ENCODE measurements at regions not wholly inside any gene's neighbourhood (a gene's known extent, or its start where the extent isn't known, plus 50 kb on each side); places are given as distances from the start of the nearest gene placed in this dataset.
"Not testable (repeated sequence)": the region's sequence is repeated elsewhere in the genome, so short reads cannot be mapped to it uniquely, and the experiment has no call there.

- H3K4me3 Mint-ChIP-seq, H3K9me3 Mint-ChIP-seq, H3K4me1 Mint-ChIP-seq, H3K27me3 Mint-ChIP-seq, H3K36me3 Mint-ChIP-seq, DNase-seq, H3K27ac Mint-ChIP-seq: not testable (repeated sequence)
Observed at GRCh38 chr9:40592406-40592805, 536.1 kb downstream of the FOXD4L6 start.

- H3K4me1 Mint-ChIP-seq, H3K4me3 Mint-ChIP-seq, H3K27ac Mint-ChIP-seq, H3K27me3 Mint-ChIP-seq, DNase-seq, H3K36me3 Mint-ChIP-seq, H3K9me3 Mint-ChIP-seq: not testable (repeated sequence)
Observed at GRCh38 chr9:40591915-40592314, 536.6 kb downstream of the FOXD4L6 start.

- DNase-seq, H3K36me3 Mint-ChIP-seq, H3K27me3 Mint-ChIP-seq, H3K9me3 Mint-ChIP-seq, H3K4me1 Mint-ChIP-seq, H3K4me3 Mint-ChIP-seq, H3K27ac Mint-ChIP-seq: not testable (repeated sequence)
Observed at GRCh38 chr9:40587475-40588195, 540.8 kb downstream of the FOXD4L6 start.

- H3K27ac Mint-ChIP-seq: not testable (repeated sequence)
Observed at GRCh38 chr9:40584039-40584438, 544.4 kb downstream of the FOXD4L6 start.

GRCh38 chr9:40583230-40583629 is 545.3 kb downstream of the FOXD4L6 start:
- H3K4me1 Mint-ChIP-seq, DNase-seq, H3K27ac Mint-ChIP-seq, H3K27me3 Mint-ChIP-seq, H3K9me3 Mint-ChIP-seq, H3K36me3 Mint-ChIP-seq: not testable (repeated sequence)
- H3K4me3 Mint-ChIP-seq: peak overlapping the region; percentile 14

More at GRCh38 chr9:40584039-40584438, 544.4 kb downstream of the FOXD4L6 start:
- not testable (repeated sequence) for H3K4me1 Mint-ChIP-seq, H3K36me3 Mint-ChIP-seq, H3K9me3 Mint-ChIP-seq, H3K27me3 Mint-ChIP-seq
- DNase-seq: peak; percentile 14
- peak overlapping the region; percentile 52 for H3K4me3 Mint-ChIP-seq

- not testable (repeated sequence) for H3K27ac Mint-ChIP-seq, H3K36me3 Mint-ChIP-seq, H3K4me3 Mint-ChIP-seq
Observed at GRCh38 chr9:40578908-40579307, 549.6 kb downstream of the FOXD4L6 start.

More at GRCh38 chr9:40578908-40579307, 549.6 kb downstream of the FOXD4L6 start:
- not testable (repeated sequence) for H3K9me3 Mint-ChIP-seq, H3K4me1 Mint-ChIP-seq, DNase-seq, H3K27me3 Mint-ChIP-seq

All from activated naive CD8-positive, alpha-beta T cell treated with anti-CD3 and anti-CD28 coated beads for 36 hours (primary cell).